Caki2 (cell line): ENCODE measurements at regions not wholly inside any gene's neighbourhood (a gene's known extent, or its start where the extent isn't known, plus 50 kb on each side); places are given as distances from the start of the nearest gene placed in this dataset.
A peak's percentile ranks its signal among the peaks of the same experiment; 100 is the strongest.

Experiments
- DNase-seq: peaks from one replicate; pipeline ENCODE4 v3.0.0-alpha.2; 2015; ENCODE audit warnings: low read depth
- in situ Hi-C: cut with HindIII; loops from 2 replicates; pipeline ENCODE4 v1.10.0; 2016; ENCODE audit warnings: low sequenced_read_pairs, low pct_unique_long_range_greater_than_20kb, mixed read lengths

- DNase-seq: peak; percentile 4
- in situ Hi-C loops: no loop called here
Observed at GRCh38 chr5:93193431-93194347, 387.3 kb downstream of the NR2F1-AS1 start.

GRCh38 chr5:93192683-93193082 is 388.3 kb downstream of the NR2F1-AS1 start:
- in situ Hi-C loops: no loop called here
- DNase-seq: no peak

- peak; percentile 81 for DNase-seq
- in situ Hi-C loops: no loop called here
Observed at GRCh38 chr5:93192087-93192486, 388.9 kb downstream of the NR2F1-AS1 start.

GRCh38 chr5:93191035-93191817 is 389.8 kb downstream of the NR2F1-AS1 start:
- no peak for DNase-seq
- in situ Hi-C loops: no loop called here

GRCh38 chr5:93189707-93190120 is 391.3 kb downstream of the NR2F1-AS1 start:
- in situ Hi-C loops: no loop called here
- peak; percentile 83 for DNase-seq

GRCh38 chr5:93188876-93189485 is 392.0 kb downstream of the NR2F1-AS1 start:
- in situ Hi-C loops: no loop called here

GRCh38 chr5:93186076-93186682 is 394.8 kb downstream of the NR2F1-AS1 start:
- DNase-seq: peak; percentile 27
- in situ Hi-C loops: no loop called here

More at GRCh38 chr5:93188876-93189485, 392.0 kb downstream of the NR2F1-AS1 start:
- DNase-seq: peak; percentile 7

GRCh38 chr5:93184041-93184440 is 397.0 kb downstream of the NR2F1-AS1 start:
- in situ Hi-C loops: no loop called here
- DNase-seq: no peak

GRCh38 chr5:93179466-93179865 is 401.6 kb downstream of the NR2F1-AS1 start:
- no peak for DNase-seq
- in situ Hi-C loops: no loop called here

- in situ Hi-C loops: no loop called here
- DNase-seq: no peak
Observed at GRCh38 chr5:93174930-93175329, 406.1 kb downstream of the NR2F1-AS1 start.

- DNase-seq: no peak
- in situ Hi-C loops: no loop called here
Observed at GRCh38 chr5:93165559-93165958, 415.5 kb downstream of the NR2F1-AS1 start.

GRCh38 chr5:93164690-93165089 is 416.3 kb downstream of the NR2F1-AS1 start:
- in situ Hi-C loops: no loop called here
- DNase-seq: no peak

GRCh38 chr5:93163010-93163663 is 417.9 kb downstream of the NR2F1-AS1 start:
- no peak for DNase-seq
- in situ Hi-C loops: no loop called here

- DNase-seq: no peak
- in situ Hi-C loops: no loop called here
Observed at GRCh38 chr5:93161661-93162654, 419.1 kb downstream of the NR2F1-AS1 start.

GRCh38 chr5:93158841-93159240 is 422.2 kb downstream of the NR2F1-AS1 start:
- DNase-seq: no peak
- in situ Hi-C loops: no loop called here

- no peak for DNase-seq
- in situ Hi-C loops: no loop called here
Observed at GRCh38 chr5:93156566-93156965, 424.5 kb downstream of the NR2F1-AS1 start.

GRCh38 chr5:93154535-93154934 is 426.5 kb downstream of the NR2F1-AS1 start:
- no peak for DNase-seq
- in situ Hi-C loops: no loop called here
